ENCODE measurements at regions not wholly inside any gene's neighbourhood (a gene's known extent, or its start where the extent isn't known, plus 50 kb on each side); places are given as distances from the start of the nearest gene placed in this dataset.
"Not testable (repeated sequence)": the region's sequence is repeated elsewhere in the genome, so short reads cannot be mapped to it uniquely, and the experiment has no call there.

GRCh38 chr1:191798178-191798577 is 360.1 kb upstream of the RGS18 start:
- TF ChIP-seq CTCF (IDR thresholded peaks at IDR 0.05; ENCODE audit: borderline replicate concordance, control extremely low read depth, extremely low read depth, insufficient read depth, missing control alignments): no peak
- DNase-seq (ENCODE audit: low spot score): no peak
- in situ Hi-C loops (cut with MboI; ENCODE audit: low sequenced_read_pairs, unreplicated experiment): no loop called here

- TF ChIP-seq CTCF (IDR thresholded peaks at IDR 0.05; ENCODE audit: borderline replicate concordance, control extremely low read depth, extremely low read depth, insufficient read depth, missing control alignments): no peak
These were observed 354.0 kb upstream of the RGS18 start for GRCh38 chr1:191804311-191804710.

GRCh38 chr1:191813593-191813992 is 344.7 kb upstream of the RGS18 start:
- in situ Hi-C loops (cut with MboI; ENCODE audit: low sequenced_read_pairs, unreplicated experiment); DNase-seq (ENCODE audit: low spot score): not testable (repeated sequence)

More at GRCh38 chr1:191804311-191804710, 354.0 kb upstream of the RGS18 start:
- no peak for DNase-seq (ENCODE audit: low spot score)
- in situ Hi-C loops (cut with MboI; ENCODE audit: low sequenced_read_pairs, unreplicated experiment): no loop called here

GRCh38 chr1:191818198-191818597 is 340.1 kb upstream of the RGS18 start:
- DNase-seq (ENCODE audit: low spot score): no peak
- no peak for TF ChIP-seq CTCF (IDR thresholded peaks at IDR 0.05; ENCODE audit: borderline replicate concordance, control extremely low read depth, extremely low read depth, insufficient read depth, missing control alignments)
- in situ Hi-C loops (cut with MboI; ENCODE audit: low sequenced_read_pairs, unreplicated experiment): no loop called here

- no peak for DNase-seq (ENCODE audit: low spot score)
- in situ Hi-C loops (cut with MboI; ENCODE audit: low sequenced_read_pairs, unreplicated experiment): no loop called here
These were observed 326.7 kb upstream of the RGS18 start for GRCh38 chr1:191831572-191831971.

GRCh38 chr1:191839891-191840290 is 318.4 kb upstream of the RGS18 start:
- TF ChIP-seq CTCF (IDR thresholded peaks at IDR 0.05; ENCODE audit: borderline replicate concordance, control extremely low read depth, extremely low read depth, insufficient read depth, missing control alignments): no peak
- DNase-seq (ENCODE audit: low spot score): no peak
- in situ Hi-C loops (cut with MboI; ENCODE audit: low sequenced_read_pairs, unreplicated experiment): no loop called here

More at GRCh38 chr1:191831572-191831971, 326.7 kb upstream of the RGS18 start:
- TF ChIP-seq CTCF (IDR thresholded peaks at IDR 0.05; ENCODE audit: borderline replicate concordance, control extremely low read depth, extremely low read depth, insufficient read depth, missing control alignments): no peak

GRCh38 chr1:191851799-191852595 is 306.3 kb upstream of the RGS18 start:
- in situ Hi-C loops (cut with MboI; ENCODE audit: low sequenced_read_pairs, unreplicated experiment): no loop called here
- TF ChIP-seq CTCF (IDR thresholded peaks at IDR 0.05; ENCODE audit: borderline replicate concordance, control extremely low read depth, extremely low read depth, insufficient read depth, missing control alignments): no peak
- DNase-seq (ENCODE audit: low spot score): no peak

Data from GM13976 (cell line).